HG03108 (cell line): ENCODE measurements at regions not wholly inside any gene's neighbourhood (a gene's known extent, or its start where the extent isn't known, plus 50 kb on each side); places are given as distances from the start of the nearest gene placed in this dataset.
"Not testable (repeated sequence)": the region's sequence is repeated elsewhere in the genome, so short reads cannot be mapped to it uniquely, and the experiment has no call there.

Experiments
- ATAC-seq: cut with Tn5 transposase; IDR thresholded peaks from one replicate; pipeline ENCODE4 v1.9.1; 2021; ENCODE audit warnings: moderate library complexity; ENCODE audit not compliant: unreplicated experiment

- ATAC-seq, result no peak
These were observed 55.1 kb downstream of the TTC6 start for GRCh38 chr14:37650356-37651037.

DNA sequence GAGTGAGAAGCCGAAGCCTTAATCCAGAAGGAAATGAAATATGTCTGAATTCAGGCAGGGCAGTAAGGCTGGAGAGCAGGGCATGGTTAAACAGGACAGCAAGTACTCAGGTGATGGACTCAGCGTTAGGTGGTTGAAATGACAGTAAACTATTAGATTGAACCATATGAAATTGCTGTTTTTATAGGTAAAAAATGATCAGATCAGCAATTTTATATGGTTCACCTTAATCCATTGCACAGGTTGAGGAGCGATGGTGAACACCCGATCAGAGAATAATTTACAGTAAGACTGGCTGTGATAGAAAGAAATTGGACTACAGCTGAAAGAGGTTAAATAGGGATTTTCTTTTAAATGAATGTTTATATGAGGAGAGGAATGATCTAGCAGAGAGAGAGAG lies 56.6 kb downstream of the TTC6 start:
- ATAC-seq, result no peak

DNA sequence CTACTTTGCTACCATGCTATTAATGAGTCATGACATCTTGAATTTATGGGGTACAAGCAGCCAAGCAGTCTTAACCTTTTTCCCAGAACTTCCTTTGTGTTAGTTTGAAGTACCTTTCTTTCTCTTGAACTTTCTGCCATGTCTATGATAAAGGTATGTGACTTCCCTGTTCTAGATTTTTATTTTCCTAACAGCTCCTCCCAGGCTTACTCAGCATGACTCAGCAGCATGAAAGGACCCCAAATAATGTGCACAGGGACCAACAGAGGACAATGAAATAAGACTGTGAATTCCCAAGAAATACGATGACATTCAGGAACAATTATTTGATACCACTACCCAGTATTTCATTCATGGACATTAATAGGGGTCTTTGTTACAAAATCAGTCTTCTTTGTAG lies 60.0 kb downstream of the TTC6 start:
- ATAC-seq, result no peak

GRCh38 chr14:37658156-37658555 lies 62.7 kb downstream of the TTC6 start:
- ATAC-seq, result no peak

GRCh38 chr14:37663498-37663897 lies 68.1 kb downstream of the TTC6 start:
- no peak for ATAC-seq

DNA sequence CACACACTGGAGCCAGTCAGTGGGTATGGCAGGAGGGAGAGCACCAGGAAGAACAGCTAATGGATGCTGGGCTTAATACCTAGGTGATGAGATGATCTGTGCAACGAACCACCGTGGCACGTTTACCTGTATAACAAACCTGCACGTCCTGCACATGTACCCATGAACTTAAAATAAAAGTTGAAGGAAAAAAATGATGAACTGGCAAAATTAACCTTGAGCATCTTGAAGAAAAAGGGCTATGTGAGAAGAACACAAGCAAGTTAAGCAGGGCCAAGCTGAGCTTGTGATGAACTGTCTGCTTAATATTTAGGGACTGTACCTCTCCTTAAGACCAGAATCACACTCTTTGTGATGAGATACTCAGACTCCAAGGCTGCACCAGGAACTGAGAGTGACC lies 70.0 kb downstream of the TTC6 start:
- ATAC-seq, result no peak

GRCh38 chr14:37665951-37666350 lies 70.5 kb downstream of the TTC6 start:
- ATAC-seq, result no peak

DNA sequence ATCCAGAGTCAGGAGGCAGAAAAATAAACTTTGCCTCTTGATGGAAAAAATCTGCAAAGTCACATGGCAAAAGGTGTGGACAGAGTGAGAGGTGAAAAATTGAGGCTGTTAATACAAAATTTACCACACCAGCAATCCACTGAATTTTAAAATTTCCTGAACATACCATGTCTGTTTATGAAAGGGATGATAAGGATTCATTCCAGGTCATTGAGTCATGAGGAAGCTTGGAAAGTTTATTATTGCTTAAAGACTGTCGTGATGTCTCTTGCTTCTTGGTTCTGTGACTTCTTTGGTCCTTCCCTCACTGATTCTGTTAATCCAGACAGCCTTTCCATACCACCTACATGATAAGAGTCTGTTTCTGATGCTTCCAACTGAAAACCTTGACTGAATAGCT lies 73.2 kb downstream of the TTC6 start:
- no peak for ATAC-seq

DNA sequence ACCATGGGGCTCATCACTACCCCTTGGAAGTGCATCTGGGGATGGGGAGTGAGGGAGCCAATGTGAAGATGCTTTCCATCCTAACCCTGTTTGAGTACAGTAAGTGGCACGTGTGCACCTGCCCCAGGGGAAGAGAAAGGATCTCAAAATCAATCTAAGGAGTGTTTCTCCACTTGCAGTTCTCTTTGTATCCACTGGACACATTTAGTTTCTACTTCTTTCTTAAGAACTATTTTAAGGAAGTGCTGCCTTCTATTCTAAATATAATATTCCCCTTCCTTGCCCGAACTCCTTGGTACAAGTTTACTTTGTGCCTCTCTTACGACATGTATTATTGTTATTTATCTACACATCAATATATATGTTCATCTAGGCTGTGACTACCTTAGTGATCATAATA lies 73.8 kb downstream of the TTC6 start:
- no peak for ATAC-seq

GRCh38 chr14:37673439-37673838 lies 78.0 kb downstream of the TTC6 start:
- no peak for ATAC-seq

DNA sequence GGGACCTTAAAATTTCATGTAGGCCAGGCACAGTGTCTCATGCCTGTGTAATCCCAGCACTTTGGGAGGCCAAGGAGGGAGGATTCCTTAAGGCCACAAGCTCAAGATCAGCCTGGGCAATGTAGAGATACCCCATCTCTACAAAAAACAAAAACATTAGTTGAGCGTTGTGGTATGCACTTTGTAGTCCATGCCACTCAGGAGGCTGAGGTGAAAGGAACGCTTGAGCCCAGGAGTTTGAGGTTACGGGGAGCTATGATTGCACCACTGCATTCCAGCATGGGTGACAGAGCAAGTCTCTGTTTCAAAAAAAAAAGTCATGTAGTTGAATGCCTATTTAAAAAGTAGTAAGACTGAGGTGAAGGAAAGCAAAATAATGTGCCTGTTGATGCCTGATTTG lies 83.5 kb downstream of the TTC6 start:
- ATAC-seq, result no peak

GRCh38 chr14:37681486-37681885 lies 86.1 kb downstream of the TTC6 start:
- ATAC-seq, result no peak

DNA sequence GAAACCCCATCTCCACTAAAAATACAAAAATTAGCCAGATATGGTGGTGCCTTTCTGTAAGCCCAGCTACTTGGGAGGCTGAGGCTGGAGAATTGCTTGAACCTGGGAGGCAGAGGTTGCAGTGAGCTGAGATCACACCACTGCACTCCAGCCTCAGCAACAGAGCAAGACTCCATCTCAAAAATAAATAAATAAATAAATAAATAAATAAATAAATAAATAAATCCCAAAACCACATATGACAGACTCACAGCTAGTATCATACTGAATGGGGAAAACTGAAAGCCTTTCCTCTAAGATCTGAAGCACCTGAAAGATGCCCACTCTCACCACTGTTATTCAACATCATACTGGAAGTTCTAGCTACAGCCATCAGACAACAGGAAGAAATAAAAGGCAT lies 97.3 kb downstream of the TTC6 start:
- not testable (repeated sequence) for ATAC-seq

DNA sequence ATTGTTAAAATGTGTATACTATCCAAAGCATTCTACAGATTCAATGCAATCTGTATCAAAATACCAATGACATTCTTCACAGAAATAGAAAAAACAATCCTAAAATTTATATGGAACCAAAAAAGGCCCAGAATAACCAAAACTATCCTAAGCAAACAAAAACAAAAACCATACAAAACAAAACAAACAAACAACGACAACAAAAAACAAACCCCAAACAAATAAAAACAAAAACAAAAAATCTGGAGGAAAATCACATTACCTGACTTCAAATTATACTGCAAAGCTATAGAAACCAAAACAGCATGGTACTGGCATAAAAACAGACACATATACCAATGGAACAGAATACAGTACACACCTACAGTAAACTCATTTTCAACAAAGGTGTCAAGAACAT lies 98.0 kb downstream of the TTC6 start:
- not testable (repeated sequence) for ATAC-seq

GRCh38 chr14:37695866-37696265 lies 100.4 kb downstream of the TTC6 start:
- no peak for ATAC-seq

- no peak for ATAC-seq
These were observed 102.2 kb downstream of the TTC6 start for GRCh38 chr14:37697489-37698121.

DNA sequence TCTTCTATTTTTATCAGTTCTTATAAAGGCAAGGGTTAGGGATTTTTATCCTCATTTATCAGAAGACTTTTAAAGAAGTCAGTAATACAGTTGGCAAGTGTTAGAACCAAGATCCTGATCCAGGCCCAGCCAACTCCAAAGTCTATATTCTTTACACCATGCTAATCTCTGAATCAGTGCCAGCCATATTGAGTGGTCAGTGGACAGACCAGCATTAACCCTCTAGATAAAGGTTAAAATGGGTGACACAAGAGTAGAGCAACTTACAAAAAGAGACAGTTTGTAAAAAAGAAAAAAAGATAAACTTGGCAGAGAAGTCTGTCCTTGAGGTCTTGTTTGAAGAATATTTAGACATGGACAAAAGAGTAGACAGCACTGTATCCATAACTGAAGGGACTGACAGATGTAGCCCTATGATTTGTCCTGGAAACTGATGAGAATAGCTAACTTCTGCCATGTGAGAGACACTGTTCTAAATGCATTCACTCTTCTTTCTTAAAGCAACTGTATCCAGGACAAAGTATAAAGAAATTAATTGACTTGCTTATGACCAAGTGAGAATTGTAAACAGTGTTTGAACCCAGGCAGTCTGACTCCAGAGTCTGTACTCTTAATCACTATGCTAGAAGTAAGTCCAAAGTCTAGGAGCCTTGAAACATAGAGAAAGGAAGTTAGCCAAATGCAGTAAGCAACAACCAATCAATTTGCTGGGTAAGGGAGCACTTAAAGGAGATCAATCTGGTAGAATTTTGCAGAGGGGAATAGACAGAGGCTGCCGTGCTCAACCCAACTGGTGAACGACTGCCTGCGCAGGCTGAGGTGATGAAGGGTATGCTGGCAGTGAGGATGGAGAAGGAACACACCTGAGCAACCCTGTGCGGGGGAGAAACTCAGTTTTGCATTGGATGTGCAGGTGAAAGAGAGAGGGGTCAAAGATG lies 103.7 kb downstream of the TTC6 start:
- no peak for ATAC-seq

DNA sequence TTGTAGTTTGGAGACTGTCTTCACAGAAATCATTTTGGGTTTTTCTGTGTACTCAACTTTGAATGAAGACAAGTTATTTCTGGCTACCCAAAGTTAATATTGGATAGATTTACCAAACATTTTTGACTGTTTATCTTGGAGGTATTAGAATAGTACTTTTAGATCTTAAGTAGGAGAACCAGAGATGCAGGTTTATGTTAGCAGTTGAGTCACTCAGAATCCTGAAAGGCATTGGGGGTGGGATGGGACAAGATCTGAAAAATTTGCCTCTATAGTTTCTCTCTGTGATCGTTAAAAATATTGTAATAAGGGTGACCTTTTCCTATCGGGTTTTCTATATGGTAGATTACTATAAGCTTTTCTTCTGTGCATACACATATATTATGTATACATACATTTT lies 112.3 kb downstream of the TTC6 start:
- no peak for ATAC-seq

- no peak for ATAC-seq
These were observed 113.1 kb downstream of the TTC6 start for GRCh38 chr14:37708481-37708880.

GRCh38 chr14:37709419-37710195 lies 114.2 kb downstream of the TTC6 start:
- no peak for ATAC-seq

DNA sequence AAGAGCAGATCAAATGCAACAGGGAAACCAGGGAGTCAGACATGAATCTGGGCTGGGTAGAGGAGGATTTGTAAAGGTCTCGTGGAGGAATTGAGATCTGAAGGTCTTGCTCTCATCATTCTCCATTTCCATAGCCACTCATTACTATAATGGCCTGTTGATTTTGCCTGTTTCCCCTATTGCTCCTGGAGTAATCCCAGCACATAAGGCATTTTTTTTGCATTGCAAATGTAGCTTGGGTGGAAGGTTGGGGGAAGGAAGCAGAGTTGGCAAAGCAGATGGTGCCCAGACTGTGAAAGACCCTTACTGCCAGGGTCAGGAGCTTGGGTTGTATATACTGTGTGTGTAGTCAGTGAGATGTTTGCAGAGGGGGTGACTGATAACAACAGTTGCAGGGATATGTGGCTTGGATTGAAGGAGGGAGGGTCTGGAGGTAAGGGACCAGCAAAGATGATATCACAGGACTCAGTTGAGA lies 116.0 kb downstream of the TTC6 start:
- no peak for ATAC-seq
